ENCODE measurements at regions not wholly inside any gene's neighbourhood (a gene's known extent, or its start where the extent isn't known, plus 50 kb on each side); places are given as distances from the start of the nearest gene placed in this dataset.

DNA sequence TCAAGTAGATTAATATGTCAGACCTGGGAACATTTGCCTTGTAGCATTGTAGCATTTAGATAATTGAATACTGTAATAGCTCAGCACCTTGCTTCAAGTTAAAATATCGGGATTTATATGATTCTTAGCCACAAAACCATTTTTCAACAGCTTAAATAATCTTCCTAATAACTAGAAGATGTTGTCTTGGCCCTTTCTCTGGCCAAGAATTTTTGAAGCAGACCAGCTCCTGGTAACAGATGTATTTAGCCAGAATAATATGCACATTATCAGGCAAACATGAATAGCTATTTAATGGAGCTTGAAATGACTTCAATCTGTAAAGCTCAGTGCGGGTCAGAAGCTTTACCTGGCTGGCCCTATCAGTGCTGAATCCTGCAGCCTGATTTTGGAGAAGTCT is 913.1 kb downstream of the AACS start:
- TF ChIP-seq, protein P1, sequence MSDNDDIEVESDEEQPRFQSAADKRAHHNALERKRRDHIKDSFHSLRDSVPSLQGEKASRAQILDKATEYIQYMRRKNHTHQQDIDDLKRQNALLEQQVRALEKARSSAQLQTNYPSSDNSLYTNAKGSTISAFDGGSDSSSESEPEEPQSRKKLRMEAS (IDR thresholded peaks at IDR 0.05), result no peak
- TF ChIP-seq SIN3A (conservative IDR thresholded peaks at IDR 0.05 in 1 of 2, IDR thresholded peaks at IDR 0.05 in 1 of 2; ENCODE audit: low read depth in 1 of 2, low read length in 2 of 2) (no peak), EP300 (IDR thresholded peaks at IDR 0.05; ENCODE audit: borderline replicate concordance in 1 of 2, low read depth in 2 of 2, low read length in 2 of 2) (no peak), TCF12 (IDR thresholded peaks at IDR 0.05; ENCODE audit: low read depth, low read length) (no peak), FOSL1 (IDR thresholded peaks at IDR 0.05; ENCODE audit: insufficient read depth, low read depth, low read length) (no peak), EZH2 (IDR thresholded peaks at IDR 0.05; ENCODE audit: low read depth, low read length, severe bottlenecking) (no peak), RXRA (IDR thresholded peaks at IDR 0.05; ENCODE audit: insufficient read depth, low read depth, low read length) (no peak)
- TF ChIP-seq, protein P2, sequence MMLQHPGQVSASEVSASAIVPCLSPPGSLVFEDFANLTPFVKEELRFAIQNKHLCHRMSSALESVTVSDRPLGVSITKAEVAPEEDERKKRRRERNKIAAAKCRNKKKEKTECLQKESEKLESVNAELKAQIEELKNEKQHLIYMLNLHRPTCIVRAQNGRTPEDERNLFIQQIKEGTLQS (IDR thresholded peaks at IDR 0.05; ENCODE audit: insufficient read depth, low read depth, low read length), result no peak
- TF ChIP-seq, protein P3, sequence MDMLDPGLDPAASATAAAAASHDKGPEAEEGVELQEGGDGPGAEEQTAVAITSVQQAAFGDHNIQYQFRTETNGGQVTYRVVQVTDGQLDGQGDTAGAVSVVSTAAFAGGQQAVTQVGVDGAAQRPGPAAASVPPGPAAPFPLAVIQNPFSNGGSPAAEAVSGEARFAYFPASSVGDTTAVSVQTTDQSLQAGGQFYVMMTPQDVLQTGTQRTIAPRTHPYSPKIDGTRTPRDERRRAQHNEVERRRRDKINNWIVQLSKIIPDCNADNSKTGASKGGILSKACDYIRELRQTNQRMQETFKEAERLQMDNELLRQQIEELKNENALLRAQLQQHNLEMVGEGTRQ (IDR thresholded peaks at IDR 0.05; ENCODE audit: low read length), result no peak
- TF ChIP-seq, protein P4, sequence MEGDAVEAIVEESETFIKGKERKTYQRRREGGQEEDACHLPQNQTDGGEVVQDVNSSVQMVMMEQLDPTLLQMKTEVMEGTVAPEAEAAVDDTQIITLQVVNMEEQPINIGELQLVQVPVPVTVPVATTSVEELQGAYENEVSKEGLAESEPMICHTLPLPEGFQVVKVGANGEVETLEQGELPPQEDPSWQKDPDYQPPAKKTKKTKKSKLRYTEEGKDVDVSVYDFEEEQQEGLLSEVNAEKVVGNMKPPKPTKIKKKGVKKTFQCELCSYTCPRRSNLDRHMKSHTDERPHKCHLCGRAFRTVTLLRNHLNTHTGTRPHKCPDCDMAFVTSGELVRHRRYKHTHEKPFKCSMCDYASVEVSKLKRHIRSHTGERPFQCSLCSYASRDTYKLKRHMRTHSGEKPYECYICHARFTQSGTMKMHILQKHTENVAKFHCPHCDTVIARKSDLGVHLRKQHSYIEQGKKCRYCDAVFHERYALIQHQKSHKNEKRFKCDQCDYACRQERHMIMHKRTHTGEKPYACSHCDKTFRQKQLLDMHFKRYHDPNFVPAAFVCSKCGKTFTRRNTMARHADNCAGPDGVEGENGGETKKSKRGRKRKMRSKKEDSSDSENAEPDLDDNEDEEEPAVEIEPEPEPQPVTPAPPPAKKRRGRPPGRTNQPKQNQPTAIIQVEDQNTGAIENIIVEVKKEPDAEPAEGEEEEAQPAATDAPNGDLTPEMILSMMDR (IDR thresholded peaks at IDR 0.05; ENCODE audit: control extremely low read depth in 1 of 3, insufficient read depth in 1 of 3, low read depth in 1 of 3, low read length in 3 of 3), result no peak
